ENCODE measurements at regions not wholly inside any gene's neighbourhood (a gene's known extent, or its start where the extent isn't known, plus 50 kb on each side); places are given as distances from the start of the nearest gene placed in this dataset.
"Not testable (repeated sequence)": the region's sequence is repeated elsewhere in the genome, so short reads cannot be mapped to it uniquely, and the experiment has no call there.

- DNase-seq: no peak
Measured at GRCh38 chr5:91865915-91866314, 482.8 kb upstream of the ARRDC3 start.

- DNase-seq: no peak
Measured at GRCh38 chr5:91864962-91865361, 481.8 kb upstream of the ARRDC3 start.

GRCh38 chr5:91851670-91852069 is 468.6 kb upstream of the ARRDC3 start:
- DNase-seq: no peak

DNA sequence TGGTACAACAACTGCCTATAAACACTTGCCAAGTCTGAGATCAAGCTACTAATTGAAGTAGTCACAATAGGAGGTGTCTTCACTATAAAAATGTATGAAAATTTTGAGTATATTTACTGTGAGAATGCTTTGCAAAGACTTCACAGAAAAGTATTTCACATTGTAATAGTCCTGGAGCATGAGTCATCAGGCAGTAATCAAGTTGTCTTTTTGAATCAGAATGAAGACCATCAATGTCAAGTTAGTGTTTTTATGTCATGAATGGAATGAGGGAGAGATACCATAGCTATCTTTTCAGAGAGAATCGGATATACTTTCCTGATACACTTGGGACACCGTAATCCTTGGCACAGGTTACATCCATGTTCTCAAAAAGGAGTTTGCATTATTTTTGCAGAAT is 466.9 kb upstream of the ARRDC3 start:
- no peak for DNase-seq

DNA sequence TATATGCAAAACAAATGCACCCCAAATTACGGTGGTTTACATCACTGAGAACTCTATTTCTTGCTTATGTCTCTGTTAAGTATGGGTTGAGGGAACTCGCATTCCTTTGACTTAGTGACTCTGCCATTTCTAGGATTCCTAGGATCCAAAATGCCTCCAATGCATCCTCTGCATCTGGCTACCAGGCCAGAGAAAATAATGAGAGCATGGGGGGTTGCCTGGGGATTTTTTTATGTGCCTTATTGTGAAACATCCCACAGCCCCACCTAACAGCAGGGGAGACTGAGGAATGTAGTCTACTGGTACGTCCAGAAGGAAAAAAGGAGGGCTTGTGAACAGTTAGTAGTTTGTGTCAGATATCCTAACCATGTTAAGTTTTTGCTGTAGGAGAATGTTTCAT is 466.0 kb upstream of the ARRDC3 start:
- DNase-seq: no peak

DNA sequence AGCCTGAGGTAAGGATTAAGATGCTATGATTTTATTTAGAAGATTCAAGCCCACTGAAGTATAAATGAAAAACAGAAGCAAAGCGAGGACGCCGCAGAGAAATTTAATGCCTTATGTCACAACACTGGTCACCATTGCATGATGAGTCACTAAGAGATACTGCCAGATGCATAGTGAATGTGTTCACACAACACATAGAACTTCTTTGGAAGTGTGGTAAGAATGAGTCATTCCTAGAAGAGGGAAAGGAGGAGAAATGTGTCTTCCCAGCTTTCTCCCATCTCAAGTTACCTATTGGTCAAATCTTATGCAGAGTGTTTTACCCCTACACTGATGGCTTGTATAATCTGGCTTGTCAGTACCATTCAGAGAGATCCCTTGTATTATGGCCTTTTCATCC is 465.3 kb upstream of the ARRDC3 start:
- no peak for DNase-seq

GRCh38 chr5:91841423-91841822 is 458.3 kb upstream of the ARRDC3 start:
- no peak for DNase-seq

- no peak for DNase-seq
Measured at GRCh38 chr5:91840412-91840811, 457.3 kb upstream of the ARRDC3 start.

DNA sequence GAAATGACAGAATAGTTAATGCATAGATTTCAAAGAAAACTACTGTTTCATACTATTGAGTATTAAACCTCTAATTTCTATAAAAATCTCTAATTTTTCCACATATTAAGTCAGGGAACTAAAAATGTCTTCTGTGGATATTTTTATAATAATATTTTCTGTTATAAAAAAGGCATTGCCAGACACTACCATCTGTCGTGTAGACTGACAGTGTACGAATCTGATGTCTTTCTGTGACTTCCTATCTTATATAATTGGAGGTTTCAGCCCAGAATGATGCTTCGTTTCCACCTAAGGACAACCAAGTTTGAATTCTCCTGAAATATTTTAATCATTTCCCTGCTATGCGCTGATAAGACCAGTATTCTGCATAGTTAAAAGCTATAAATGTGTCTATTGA is 456.6 kb upstream of the ARRDC3 start:
- DNase-seq: no peak

- DNase-seq: no peak
Measured at GRCh38 chr5:91839233-91839632, 456.1 kb upstream of the ARRDC3 start.

GRCh38 chr5:91830361-91830953 is 447.3 kb upstream of the ARRDC3 start:
- DNase-seq: no peak

DNA sequence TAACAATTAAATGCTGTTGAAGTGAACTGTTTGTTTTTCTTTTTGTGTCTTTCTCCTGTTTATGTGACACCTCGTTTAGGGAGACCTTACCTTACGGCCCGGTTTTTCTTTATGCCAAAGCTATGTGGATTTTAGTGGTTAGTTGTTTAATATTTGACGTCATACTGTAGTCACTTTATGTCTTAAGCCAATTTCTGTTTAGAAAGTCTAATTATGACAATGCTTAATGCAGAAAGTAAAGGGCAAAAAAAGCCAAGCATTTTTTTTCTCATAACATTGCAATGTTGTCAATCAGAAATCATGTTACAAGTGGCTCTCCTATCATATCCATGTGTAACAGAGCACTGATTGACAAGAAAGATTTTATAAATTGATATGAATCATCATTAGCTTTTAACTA is 442.5 kb upstream of the ARRDC3 start:
- no peak for DNase-seq

- no peak for DNase-seq
Measured at GRCh38 chr5:91824406-91824805, 441.3 kb upstream of the ARRDC3 start.

GRCh38 chr5:91820874-91821273 is 437.8 kb upstream of the ARRDC3 start:
- DNase-seq: no peak

DNA sequence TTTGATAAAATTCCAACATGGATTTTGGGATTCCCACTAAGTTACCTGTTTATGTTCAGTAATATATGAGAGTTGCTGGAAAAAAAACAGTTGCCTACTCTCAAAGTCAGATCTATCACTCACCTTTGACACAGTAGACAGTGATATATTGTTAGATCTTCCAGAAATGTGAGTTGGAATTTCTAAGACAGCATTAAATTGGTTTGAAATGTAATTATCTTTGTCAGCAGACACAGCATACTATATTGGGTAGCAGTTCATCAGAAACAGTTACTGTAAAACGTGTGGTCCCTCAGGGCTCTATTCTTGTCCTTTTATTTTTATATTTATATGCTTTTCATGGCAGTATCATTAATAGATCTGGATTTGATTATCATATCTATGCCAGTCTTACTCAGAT is 433.6 kb upstream of the ARRDC3 start:
- no peak for DNase-seq

DNA sequence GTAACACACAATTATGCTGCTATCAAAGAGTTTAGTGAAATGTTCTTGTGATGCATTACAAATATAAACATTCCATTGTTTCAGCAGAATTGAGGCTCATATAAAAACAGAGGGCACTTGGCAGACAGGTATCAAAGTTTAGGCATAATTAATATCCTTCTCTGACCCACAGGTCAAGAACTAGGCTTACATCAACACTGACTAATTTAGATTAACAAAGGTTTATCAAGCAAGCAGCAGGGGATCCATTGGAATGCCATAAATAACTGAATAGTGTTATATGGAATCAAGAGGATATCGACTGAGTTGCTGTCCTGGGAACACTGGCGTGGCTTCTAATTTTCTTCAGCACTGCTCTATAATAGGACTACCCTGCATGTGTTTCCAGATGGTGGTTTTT is 414.5 kb upstream of the ARRDC3 start:
- no peak for DNase-seq

- DNase-seq: no peak
Measured at GRCh38 chr5:91794856-91795548, 411.9 kb upstream of the ARRDC3 start.

- DNase-seq: no peak
Measured at GRCh38 chr5:91794455-91794854, 411.3 kb upstream of the ARRDC3 start.

- DNase-seq: no peak
Measured at GRCh38 chr5:91787718-91788117, 404.6 kb upstream of the ARRDC3 start.

DNA sequence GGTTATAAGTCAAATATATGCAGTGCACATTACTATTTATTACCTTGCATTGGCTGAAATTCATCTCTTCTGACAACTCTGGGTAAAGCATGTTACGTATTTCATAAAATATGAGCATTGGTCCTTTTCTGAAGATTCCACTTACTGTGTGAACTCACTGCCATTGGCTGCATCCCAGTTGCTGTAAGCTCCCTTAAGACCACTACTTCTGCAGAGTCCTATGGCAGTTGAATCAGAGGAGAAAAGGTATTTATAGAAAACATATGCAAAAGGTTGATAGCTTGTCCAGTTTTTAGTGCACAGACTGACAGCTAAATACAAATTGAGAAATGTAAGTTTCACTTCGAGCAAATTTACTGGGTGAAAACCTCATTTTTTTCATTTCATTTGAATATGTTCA is 394.6 kb upstream of the ARRDC3 start:
- DNase-seq: no peak

DNA sequence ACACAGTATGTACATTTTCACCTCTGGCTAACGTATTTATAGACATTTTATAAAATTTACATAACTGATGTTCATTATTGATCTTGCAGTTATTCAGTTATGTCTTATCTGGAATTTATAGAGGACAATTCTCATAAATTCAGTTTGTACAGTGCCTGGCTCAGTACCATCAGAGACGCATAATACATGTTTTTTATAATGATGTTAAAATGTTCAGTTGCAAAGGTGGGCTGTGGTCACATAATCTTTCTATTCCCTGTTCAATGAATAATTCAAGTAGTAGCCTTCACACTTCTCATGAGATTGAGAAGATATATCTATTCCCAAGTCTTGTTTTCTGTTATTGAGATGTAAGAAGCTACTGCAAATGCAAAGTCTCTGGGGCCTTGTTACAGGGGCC is 393.1 kb upstream of the ARRDC3 start:
- no peak for DNase-seq

DNA sequence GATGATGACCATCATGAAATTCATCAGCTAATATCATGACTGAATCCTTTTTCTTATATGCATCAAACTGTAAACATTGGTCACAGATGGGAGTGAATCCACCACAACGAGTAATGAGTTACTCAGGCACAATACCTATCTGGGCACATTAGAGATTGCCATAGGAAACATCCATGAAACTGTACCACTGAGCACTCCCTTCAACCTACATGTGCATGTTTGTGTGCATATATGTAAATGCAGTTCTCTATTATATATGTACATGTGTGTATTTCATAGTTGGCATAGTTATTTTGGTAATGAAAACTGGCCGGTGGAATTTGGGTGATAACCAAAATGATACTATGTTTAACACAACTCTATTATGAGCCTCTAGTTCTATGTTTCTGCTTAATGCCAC is 387.3 kb upstream of the ARRDC3 start:
- DNase-seq: no peak

- not testable (repeated sequence) for DNase-seq
Measured at GRCh38 chr5:91757383-91757782, 374.3 kb upstream of the ARRDC3 start.

GRCh38 chr5:91754990-91755389 is 371.9 kb upstream of the ARRDC3 start:
- DNase-seq: no peak

GRCh38 chr5:91744470-91744869 is 361.4 kb upstream of the ARRDC3 start:
- not testable (repeated sequence) for DNase-seq
